ENCODE measurements at regions not wholly inside any gene's neighbourhood (a gene's known extent, or its start where the extent isn't known, plus 50 kb on each side); places are given as distances from the start of the nearest gene placed in this dataset.

- TF ChIP-seq CTCF (IDR thresholded peaks at IDR 0.05; ENCODE audit: low read length) (no peak), EZH2 (optimal IDR thresholded peaks at IDR 0.05; ENCODE audit: low read depth, low read length) (no peak), EZH2phosphoT487 (IDR thresholded peaks at IDR 0.05; ENCODE audit: low read length) (no peak)
Measured at GRCh38 chr2:180478883-180479282, 471.8 kb upstream of the CWC22 start.
